GM18868 (cell line): ENCODE measurements at regions not wholly inside any gene's neighbourhood (a gene's known extent, or its start where the extent isn't known, plus 50 kb on each side); places are given as distances from the start of the nearest gene placed in this dataset.
A peak's percentile ranks its signal among the peaks of the same experiment; 100 is the strongest.

Experiments used
- ATAC-seq: cut with Tn5 transposase; IDR thresholded peaks from one replicate; pipeline ENCODE4 v1.9.1; 2021; ENCODE audit warnings: mild to moderate bottlenecking, moderate library complexity; ENCODE audit not compliant: unreplicated experiment

DNA sequence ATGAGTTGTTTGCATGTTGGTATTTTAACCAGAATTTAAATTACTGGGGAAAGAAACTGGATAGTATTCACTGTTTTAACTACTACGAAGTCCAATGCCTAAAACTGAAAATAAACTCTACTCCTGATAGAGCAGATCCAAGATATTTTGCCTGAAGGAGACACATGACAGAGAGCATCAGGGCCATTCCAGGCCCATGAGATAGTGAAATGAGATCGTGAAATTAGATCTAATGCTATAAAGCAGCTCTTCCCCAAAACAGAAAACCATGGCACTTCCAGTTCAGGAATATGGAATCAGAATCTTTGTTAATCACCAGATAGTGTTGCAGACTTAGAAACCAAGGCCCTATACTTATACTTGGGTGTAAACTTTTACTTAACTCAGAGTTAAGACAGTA lies 124.3 kb upstream of the CACNA2D1 start:
- no peak for ATAC-seq

- peak; percentile 30 for ATAC-seq
Measured at GRCh38 chr7:82567356-82567755, 123.8 kb upstream of the CACNA2D1 start.

GRCh38 chr7:82566752-82567151 lies 123.2 kb upstream of the CACNA2D1 start:
- no peak for ATAC-seq

DNA sequence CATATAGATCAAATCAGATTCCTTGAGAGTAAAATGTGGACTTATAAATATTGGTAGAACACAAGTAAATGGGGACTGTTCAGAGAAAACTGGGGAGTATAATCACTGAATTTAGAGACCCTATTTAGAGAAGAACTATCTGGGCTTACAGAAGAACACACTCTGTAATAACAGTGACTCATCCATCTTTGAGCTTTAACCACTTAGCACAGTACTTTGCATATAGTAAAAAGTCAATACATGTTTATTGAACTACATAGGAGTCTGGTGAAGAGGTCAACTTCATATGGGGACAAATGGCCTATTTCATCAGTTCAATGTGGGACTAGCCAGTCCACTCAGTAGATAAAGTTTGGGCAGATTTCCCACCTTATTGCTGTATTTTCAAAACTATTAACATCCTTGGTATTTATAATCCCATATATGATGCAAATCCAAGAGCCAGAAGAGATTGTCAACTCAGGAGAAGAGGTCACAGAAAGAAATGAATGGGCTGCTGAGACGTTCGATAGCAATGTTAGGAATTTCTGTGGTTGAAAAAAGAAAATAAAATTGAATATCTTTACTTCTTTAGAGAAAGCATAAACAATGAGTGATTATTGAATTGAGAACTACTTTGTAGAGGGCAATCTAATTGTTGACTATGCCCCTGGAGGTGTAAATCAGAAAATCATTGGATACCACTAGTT lies 119.3 kb upstream of the CACNA2D1 start:
- no peak for ATAC-seq

DNA sequence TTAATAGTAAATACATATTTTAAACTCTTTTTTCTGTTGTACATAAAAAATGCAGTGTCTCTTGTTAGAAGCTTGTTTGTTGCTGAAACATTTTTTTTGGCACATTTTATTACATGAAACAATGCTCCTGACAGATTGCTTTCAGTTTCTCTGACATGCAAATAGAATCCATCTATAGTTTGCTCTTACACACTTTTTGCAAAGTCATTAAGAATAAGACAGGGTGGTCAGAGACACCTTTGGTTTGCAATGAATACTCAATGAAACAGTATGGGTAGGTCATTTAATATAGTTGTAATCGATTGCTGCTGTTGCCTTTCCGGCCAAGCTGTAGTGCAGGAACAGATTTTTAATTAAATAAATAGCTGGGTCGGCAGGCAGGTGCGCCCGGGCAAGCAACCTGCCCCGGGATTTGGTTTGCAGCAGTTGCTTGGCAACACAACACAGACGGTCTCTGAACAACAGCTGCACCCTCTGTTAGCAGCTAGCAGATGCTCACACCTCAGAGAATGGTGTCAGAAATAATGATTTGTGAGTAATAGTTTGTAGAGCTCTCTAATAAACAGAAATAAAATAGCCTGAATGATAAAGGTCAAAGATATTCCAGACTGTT lies 115.7 kb upstream of the CACNA2D1 start:
- ATAC-seq = peak; percentile 94

DNA sequence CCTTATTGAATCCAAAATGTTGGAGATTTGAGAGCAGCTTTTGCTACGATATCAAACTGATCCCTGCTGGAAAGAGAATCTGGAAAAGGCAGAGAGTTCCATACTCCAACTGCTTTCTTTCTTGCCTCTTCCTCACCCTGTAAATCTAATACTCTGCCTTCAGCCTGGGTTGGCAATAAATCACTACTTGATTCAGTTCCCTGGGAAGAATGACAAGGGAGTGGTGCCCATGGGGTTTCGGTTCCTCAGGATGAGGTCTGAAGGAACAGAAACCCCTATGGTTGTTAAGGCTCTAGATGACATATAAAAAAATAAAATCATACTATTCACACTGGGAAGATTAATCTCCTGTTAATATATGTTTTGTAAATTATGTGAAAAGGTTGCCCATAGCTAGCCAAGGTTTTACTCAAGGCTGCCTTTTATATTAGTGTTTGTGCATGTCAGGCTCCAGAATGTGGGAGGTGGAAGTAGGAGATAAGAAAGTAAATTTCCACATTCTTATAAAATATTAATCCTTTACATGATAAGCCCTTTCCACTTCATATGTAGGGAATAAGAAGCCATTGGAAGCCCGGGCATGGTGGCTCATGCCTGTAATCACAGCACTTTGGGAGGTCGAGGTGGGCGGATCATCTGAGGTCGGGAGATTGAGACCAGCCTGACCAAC lies 106.2 kb upstream of the CACNA2D1 start:
- no peak for ATAC-seq

- no peak for ATAC-seq
Measured at GRCh38 chr7:82548141-82548688, 104.6 kb upstream of the CACNA2D1 start.

- no peak for ATAC-seq
Measured at GRCh38 chr7:82542665-82543064, 99.1 kb upstream of the CACNA2D1 start.

DNA sequence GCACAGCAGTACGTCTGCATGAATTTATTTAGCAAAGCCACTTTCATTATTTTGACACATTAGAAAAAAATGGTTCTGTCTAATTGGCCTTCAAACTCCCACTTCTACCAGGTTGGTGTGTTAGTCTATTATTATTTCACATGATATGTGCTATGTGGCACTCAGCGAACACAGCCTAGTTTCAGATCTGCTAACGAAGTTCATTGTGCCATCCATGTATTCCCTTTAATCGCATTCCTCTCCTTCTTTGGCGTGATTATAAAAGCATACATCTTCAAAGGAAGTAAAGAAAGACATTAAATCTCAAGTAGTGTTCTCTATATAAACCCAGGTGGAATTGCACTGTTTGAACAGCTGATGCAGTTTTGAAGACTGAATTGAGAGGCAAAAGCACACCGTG lies 96.4 kb upstream of the CACNA2D1 start:
- ATAC-seq = no peak

DNA sequence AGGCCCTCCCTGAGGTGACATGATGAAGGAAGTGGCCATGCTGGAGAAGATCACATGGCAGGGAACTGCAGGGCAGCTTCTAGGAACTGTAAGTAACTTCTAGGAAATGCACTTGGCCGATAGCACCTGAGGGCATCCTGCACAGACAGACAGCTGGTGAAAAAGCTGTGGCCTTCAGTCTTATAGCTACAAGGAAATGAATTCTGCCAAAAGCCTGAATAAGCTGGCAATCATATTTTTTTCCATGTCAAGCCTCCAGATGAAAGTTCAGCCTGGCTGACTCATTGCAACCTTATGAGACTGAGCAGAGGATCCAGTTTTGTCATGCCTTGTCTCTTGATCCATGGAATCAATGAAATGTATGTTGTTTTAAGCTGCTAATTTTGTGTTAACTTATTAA lies 91.1 kb upstream of the CACNA2D1 start:
- ATAC-seq = no peak

DNA sequence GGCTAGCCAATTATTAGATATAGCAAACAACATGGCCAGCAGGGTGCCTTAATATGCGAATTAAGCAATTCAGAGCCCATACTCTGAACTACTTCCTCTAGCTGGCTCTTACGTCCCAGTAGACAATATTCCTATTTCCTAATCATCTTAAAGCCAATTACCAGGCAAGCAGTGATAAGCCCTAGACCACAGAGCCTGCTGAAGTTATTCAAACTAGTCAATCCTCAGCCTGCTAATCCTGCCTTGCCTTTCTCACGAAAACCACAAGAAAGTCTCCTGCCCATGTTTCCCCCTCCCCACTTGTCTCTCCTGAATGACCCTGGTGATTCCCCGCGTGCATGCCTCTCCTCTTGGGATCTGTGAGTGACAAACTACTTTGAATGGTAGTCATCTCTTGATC lies 86.8 kb upstream of the CACNA2D1 start:
- no peak for ATAC-seq

GRCh38 chr7:82528577-82529310 lies 85.2 kb upstream of the CACNA2D1 start:
- ATAC-seq = peak; percentile 57

GRCh38 chr7:82527851-82528250 lies 84.3 kb upstream of the CACNA2D1 start:
- ATAC-seq = no peak

DNA sequence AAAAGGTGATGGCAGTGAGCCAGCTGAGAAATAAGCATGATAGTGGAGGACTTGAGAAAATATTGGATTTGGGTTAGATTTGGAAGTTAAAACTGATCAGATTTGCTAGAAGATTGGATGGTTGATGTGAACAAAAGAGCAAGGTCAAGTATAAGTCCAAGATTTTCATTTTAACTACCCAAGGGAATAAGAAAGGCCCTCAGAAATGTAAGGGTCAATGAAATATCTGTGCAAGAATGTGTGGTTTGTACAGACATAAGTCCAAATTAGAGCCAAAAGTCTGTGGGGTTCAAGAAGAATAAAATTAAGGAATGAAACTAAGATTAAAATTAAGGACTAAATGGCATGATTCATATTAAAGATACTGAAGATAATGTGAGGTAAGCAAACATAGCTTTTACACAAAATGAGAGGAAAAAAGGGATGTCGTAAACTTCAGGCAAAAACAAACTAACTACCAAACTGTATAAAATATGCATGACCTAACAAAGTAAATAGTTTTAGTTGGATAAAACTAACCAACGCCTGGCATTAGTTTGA lies 78.4 kb upstream of the CACNA2D1 start:
- ATAC-seq = no peak

- no peak for ATAC-seq
Measured at GRCh38 chr7:82517050-82517449, 73.5 kb upstream of the CACNA2D1 start.

GRCh38 chr7:82511542-82511941 lies 68.0 kb upstream of the CACNA2D1 start:
- no peak for ATAC-seq

DNA sequence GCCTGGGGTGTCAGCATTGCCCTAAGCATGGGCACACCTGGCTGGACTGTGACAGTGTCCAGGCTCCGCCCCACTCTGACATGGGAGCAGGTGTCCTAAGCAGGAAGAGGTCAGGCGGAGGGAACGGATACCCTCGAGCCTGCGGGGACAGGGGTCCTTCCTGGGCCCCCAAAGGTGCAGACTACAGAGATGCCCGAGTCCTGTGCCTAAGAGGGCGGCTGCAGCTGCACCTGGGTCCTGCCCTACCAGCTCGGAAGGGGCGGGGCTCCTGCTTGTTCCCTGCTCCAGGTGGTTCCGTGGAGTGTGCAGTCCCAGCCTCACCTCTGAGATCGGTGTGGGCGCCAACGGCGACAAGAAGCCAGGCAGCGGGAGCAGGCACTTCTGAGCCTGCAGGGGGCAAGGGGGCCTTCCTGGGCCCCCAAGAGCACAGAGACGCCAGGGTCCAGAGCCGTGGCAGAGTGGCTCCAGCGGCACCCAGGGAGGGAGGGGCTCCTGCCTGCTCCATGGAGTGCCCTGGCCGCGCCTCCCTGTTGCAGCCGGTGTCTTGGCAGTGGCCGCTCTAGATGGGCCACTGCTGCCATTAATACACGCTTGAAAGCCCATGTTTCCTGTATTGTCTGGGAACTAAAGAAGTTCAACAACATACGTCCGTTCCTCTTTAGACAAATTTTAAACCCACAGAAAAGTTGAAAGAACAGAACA lies 64.5 kb upstream of the CACNA2D1 start:
- ATAC-seq = no peak

GRCh38 chr7:82507365-82507975 lies 63.9 kb upstream of the CACNA2D1 start:
- no peak for ATAC-seq

- no peak for ATAC-seq
Measured at GRCh38 chr7:82506702-82507101, 63.1 kb upstream of the CACNA2D1 start.

DNA sequence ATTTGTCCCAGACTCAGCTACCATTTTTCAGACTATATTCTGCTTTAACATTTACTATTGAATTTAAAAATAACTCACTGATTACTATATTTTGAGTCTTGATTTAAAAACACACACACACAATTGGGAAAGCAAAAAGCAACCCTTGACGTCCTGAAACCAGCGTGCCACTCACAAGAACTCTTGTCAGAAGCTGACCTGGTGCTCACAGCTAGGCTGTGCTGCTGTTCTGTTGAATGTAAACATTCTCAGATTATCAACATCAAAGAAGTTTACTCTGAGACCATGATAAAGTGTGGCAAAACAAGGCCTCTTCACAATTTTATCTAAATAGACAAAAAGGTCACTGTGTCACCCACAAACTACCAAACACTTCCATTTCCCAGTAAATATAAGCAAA lies 62.6 kb upstream of the CACNA2D1 start:
- ATAC-seq = no peak
